SIG-M5 treated with dmso at 0.1 percent for 504 hours (cell line): ENCODE measurements at regions not wholly inside any gene's neighbourhood (a gene's known extent, or its start where the extent isn't known, plus 50 kb on each side); places are given as distances from the start of the nearest gene placed in this dataset.
"Not testable (repeated sequence)": the region's sequence is repeated elsewhere in the genome, so short reads cannot be mapped to it uniquely, and the experiment has no call there.

Experiments used
- DNase-seq: peaks from one replicate; lab custom pipeline; 2025; ENCODE audit not compliant: unreplicated experiment; lab: John Stamatoyannopoulos, UW

DNA sequence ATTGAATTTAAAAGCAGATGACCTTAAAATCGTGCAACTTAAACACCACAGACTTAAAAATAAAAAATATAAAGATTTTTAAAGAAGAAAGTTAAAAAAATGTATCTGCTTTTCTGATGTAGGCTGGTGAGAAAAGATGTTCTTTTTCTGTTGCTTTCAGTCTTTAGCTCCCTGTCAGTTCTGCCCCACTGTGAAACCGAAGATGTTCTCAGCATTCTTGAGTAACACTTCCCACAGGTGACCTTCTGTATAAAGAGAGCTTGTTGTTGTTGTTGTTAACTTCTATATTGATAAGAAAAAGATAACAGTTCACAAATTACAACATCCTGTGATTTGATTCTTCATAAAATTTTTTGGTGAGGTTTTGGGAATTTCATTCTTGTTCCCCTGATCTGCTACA lies 377.9 kb upstream of the RGS6 start:
- no peak for DNase-seq

DNA sequence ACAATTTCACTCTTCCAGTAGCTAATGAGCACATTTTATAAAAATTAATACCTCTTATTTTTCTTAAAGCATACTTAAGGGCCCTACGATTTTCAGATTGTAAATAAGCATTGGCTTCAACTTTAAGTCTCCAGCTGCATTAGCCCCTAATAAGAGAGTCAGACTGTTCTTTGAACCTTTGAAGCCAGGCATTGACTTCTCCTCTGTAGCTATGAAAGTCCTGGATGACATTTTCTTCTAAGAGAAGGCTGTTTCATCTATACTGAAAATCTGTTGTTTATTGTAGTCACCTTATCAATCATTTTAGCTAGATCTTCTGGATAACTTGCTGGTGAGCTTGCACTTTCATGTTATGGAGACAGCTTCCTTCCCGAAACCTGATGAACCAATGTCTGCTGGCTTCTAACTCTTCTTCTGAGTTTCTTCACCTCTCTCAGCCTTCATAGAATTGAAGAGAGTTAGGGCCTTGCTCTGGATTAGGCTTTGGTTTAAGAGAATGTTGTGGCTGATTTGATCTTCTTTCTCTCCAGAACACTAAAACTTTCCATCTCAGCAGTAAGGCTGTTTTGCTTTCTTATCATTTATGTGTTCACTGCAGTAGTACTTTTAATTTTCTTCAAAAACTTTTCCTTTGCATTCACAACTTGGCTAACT lies 377.1 kb upstream of the RGS6 start:
- no peak for DNase-seq

DNA sequence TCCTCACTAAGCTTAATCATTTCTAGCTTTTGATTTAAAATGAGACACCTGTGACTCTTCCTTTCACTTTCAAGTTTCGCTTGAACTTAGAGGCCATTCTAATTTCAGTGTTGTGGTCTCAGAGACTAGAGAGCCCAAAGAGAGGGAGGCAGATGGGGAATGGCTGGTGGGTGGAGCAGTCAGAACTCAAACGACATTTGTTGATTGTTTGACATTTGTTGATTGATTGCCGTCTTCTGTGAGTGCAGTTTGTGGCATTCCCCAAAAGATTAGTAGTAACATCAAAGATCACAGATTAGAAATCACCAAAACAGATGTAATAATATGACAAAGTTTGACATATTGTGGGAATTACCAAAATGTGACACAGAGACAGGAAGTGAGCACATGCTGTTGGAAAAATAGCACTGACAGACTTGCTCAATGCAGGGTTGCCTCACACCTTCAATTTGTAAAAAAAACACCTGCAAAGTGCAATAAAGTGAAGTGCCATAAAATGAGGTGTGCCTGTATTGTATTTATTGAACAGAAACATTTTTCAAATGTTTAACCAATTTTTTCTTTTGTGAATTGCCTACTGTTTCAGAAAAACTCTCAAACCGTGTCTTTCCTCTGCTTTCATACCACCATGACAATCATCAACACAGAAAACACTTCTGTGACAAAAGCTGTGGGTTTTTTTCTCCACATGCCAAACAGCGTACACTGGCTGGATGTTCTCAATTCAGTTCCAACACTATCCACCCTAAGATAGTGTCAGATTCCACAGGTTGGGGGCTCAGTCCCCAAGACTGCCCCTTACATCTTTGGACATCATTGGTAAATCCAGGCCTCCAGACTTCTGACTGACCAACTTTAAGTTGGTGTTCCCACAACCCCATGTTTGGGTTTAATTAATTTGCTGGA lies 376.3 kb upstream of the RGS6 start:
- peak; percentile 15 for DNase-seq

DNA sequence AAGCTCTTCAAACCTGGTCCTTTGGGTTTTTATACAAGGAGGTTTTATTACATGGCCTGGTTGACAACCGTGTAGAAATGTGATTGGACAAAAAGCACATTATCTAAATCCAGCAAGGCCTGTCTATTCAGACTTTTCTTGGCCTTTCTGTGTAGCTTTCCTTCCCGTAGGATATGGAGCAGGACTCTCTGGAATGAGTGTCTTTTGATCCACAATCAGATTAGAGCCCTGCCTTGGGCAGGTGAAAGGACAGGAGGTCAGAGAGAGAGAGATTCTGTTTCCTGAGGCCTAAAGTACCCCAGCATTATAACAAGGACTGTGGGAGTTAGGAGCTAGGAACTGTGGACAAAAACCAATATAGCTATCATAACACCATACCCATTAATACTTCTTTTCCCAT lies 375.5 kb upstream of the RGS6 start:
- no peak for DNase-seq

DNA sequence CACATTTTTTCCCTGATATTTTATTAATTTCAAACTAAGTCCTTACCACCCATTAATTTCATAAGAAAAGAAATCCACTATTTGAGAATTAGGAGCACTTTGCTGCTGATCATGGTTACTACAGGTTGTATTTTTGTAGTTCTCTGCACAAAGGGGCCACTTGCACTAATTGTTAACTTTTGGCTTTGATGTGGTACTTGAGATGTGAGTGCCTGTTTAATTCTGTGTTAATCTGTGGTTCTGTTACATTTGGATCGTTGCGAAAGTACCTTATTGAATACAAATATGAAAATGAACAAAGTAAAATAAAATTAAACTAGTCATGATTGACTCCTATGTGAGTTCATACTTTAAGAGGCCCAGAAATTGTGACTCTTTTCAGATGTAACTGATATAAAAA lies 374.9 kb upstream of the RGS6 start:
- no peak for DNase-seq

DNA sequence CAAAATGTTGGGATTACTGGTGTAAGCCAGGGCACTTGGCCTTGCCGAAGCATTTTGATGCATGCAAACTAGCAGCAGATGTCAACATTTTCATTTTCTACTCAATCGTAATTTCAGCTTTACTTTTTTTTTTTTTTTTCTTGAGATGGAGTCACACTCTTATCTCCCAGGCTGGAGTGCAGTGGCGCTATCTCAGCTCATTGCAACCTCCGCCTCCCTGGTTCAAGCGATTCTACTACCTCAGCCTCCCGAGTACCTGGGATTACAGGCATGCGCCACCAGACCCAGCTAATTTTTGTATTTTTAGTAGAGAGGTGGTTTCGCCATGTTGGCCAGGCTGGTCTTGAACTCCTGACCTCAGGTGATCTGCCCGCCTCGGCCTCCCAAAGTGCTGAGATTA lies 373.3 kb upstream of the RGS6 start:
- not testable (repeated sequence) for DNase-seq

DNA sequence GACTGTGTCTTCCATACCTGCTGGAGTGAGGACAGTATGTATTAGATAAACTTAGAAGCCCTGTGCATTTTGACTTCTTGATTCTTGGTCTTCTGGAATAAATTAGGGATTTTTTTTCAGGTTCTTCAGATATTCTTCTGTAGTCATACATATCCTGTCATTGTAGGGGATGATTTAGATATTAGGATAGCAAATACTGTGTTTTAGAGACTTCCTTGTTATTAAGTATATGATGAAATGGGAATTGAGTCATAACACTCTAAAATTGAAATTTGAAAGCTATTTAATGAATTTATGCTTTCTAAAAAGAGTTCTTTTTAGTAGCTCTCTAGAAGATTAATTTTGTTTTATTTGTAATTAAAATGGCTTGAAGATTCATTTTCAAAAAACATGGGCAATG lies 371.5 kb upstream of the RGS6 start:
- DNase-seq = no peak

DNA sequence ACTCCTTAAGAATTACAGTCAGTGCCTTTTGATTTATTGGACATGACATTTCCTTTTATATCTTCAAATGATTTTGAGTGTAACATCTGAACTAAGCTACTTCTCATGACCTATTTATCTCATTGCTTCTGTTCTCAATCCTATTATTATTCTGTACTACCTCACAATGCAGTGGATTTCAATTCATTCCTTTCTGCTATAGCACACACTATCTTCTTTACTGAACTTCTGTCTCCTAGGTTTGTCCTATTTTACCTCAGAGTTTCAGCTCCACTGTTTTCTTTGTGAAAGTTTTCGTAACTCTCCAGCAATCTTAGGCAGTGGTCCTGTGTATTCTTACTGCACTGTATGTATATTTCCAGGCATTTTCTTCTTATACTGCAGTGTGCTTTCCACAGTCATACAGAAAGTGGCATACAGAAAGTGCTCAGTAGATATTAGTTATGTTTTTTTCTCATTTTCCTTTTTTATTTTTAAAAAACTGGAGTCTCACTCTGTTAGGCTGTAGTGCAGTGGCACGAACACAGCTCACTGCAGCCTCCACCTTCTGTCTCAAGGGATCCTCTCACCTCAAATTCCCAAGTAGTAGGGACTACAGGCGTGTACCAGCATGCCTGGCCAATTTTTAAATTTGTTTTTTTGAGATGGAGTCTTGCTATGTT lies 368.6 kb upstream of the RGS6 start:
- DNase-seq = no peak

DNA sequence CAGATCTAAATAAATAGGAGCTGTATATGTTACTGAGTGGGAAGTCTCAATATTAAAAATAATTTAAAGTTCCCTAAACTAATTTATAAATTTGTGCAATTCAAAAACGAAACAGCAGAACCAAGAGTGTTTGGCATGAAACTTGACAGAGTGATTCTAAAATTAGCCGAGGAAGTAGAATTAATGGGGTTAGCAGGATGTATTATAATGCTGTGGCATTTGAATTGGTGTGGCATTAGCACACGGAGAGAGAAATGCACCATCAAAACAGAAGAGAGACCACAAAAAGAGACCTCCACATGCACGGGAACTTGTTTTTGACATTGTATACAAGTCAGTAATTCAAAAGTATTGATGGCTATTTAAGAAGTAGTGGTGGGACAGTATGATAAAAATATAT lies 366.0 kb upstream of the RGS6 start:
- peak; percentile 28 for DNase-seq

DNA sequence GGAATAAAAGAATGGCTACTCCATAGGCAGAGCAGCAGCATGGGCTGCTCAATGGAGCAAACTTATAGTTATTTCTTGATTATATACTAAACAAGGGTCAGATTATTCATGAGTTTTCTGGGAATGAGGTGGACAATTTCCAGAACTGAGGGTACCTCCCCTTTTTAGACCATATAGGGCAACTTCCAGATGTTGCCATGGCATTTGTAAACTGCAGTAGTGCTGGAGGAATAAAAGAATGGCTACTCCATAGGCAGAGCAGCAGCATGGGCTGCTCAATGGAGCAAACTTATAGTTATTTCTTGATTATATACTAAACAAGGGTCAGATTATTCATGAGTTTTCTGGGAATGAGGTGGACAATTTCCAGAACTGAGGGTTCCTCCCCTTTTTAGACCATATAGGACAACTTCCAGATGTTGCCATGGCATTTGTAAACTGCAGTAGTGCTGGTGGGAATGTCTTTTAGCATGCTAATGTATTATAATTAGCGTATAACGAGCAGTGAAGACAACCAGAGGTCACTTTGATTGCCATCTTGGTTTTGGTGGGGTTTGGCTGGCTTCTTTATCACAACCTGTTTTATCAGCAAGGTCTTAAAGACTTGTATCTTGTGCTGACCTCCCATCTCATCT lies 364.6 kb upstream of the RGS6 start:
- DNase-seq = not testable (repeated sequence)

DNA sequence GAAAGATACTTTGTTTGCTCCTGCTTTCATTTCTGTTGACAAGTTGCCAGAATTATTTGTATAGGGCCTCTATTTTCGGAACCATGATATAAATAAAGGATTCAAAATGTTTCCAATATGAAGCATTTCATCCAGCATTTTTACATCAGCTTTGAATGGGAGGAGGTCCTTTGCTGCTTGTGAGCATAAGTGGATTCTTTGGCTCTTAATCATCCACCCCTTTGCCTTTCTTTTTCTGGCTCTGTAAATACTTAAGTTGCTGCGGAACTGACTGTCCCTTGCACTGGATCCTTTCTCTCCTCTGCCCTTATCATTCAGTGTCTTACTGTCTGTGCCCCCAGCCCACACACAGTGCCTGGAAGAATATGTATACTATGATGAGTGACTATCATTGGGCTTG lies 357.3 kb upstream of the RGS6 start:
- DNase-seq = no peak

DNA sequence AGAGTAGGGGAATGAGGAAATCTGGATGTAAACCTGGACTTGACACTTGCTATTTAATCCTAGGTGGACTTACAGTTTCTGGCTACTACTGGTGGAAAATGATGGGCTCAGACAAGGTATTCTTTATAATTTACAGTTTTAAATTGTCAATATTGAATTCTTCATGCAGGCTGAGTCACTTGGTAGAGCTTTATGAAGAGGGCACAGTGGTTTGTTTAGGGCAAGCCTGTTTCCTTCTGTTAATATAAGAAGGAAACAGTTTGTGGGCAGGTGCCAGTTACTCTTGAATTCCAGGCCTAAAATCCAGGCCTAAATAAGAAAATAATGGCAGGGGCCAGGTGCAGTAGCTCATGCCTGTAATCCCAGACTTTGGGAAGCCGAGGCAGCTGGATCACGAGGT lies 355.8 kb upstream of the RGS6 start:
- DNase-seq = no peak

DNA sequence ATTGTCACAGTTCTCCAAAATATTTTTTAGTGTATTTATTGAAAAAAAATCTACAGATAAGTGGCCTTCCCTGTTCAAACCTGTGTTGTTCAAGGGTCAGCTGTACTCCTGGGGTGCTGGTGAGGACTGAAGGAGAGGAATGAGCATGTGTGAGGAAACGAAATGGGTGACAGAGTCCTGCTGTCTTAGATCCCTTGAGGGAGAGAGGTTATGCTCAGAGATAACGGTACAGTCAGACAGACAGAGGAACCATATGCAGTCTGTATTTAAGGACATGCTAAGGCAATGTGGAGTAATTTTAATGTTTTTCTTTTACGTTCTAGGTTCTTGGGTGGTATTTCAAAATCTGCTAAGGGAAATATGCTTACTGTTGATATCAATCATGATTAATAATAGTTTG lies 352.9 kb upstream of the RGS6 start:
- no peak for DNase-seq

DNA sequence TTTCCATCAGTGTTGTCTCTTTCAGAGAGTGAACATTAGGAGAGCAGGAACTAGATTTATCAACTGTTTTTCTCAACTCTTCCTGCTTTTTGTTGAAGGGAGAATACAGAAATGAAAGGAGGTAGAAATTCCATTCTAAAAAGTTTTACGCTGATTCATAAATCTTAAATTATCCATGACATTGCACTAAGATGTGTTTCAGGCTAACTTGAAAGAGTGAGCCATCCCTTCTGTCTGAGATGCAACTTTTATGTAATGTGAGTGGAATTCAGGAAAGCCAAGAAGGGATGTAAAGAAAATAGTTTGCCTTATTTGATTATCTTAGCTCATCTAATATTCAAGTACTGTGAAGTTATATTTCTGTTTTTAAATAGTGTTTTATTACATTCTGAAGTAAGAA lies 349.5 kb upstream of the RGS6 start:
- DNase-seq = no peak

DNA sequence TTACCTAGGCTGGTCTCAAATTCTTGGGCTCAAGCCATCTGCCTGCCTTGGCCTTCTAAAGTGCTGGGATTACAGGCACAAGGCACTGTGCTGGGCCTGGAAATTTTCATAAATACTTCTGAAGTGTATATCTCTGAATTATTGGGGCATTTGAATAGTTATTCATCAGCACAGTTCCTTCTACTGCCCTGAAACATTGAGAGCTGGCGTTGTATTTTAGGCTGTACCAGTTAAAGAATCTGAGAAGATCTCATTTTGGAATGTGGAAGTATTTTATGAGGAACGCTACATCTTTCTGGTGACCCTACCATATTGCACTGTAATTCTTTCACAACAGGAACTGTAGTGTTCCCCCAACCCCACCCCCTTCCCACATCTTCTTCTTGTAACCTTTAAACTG lies 349.0 kb upstream of the RGS6 start:
- peak; percentile 80 for DNase-seq

DNA sequence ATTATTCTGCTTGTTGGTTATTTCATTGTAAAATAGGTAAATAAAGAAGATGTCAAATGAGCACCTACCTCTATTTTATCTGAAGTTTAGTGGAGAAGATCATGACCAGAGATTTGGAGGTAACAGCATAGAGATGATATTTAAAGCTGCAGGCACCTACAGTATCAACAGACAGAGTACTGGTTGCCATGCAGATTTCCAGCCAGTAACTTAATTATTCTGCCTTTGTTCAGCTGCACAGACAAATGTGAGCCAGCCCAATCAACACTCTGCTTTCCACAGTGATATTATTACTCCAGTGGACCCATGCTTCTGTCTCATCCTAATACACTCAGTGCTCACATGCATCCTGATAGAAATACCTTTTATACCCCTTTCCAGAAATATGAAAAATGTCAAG lies 348.5 kb upstream of the RGS6 start:
- no peak for DNase-seq

DNA sequence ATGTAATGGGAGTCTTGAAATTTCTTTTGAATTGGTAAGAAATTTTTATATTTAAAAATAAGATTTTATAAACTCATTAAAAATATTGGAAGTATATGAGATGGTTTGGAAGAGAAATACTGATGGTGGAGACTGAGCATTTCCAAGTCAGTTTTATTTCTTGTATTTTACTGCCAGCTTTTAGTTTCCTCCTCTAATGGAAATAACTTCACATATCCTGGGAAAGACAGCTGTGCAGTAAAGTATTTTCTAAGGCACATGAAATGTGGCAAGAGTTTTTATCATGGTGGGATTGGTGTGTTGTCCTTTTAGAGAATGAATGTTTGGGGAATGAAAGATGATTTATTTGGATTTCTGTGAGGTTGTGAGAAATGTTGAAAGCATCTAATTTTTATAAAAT lies 346.9 kb upstream of the RGS6 start:
- DNase-seq = no peak

DNA sequence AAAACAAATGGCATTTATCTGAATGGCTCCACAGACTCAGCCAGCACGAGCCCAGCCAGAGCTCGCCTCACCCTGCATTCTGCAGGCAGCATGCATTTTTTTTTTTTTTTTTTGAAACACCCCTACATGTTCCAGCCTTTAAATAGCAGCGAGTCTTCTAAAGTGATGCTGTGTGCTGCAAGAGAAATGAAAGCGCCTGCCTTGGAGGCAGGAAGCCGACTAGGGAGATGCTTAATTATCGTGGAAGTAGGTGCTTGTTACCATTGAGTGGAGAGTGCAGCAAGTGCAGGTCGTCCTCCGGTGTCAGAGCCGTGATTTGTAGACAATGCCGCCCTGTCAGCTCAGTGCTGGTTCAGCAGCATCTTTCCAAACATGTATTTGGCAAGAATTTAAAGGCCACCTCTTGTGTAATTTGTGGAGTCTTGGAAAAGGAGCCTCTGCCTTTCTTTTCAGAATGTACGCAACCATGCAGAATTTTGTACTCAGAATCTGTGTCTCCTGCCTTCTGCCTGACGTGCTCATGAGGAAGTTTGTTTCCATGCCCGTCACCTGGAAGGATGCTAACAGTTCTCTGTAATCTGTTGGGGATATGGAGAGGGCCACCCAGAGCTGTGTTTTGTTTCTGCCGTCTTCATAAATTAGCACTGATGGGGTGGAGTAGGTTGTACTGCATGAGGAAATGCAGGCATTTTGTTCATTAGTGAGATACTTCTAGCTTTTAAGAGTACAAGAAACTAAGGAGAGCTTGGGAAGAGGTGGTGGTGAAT lies 345.9 kb upstream of the RGS6 start:
- no peak for DNase-seq

DNA sequence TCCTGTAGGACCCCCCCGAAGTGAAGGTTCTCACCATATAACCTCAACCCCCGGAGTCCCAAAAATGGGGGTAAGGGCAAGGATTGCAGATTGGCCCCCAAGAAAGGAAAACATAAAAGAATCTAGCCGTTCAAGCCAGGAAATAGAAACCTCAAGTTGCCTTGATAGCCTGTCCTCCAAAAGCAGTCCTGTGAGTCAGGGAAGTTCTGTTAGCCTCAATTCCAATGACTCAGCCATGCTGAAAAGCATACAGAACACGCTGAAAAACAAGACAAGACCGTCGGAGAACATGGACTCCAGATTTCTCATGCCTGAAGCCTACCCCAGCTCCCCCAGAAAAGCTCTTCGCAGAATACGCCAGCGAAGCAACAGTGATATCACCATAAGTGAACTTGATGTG lies 344.2 kb upstream of the RGS6 start:
- DNase-seq = no peak

DNA sequence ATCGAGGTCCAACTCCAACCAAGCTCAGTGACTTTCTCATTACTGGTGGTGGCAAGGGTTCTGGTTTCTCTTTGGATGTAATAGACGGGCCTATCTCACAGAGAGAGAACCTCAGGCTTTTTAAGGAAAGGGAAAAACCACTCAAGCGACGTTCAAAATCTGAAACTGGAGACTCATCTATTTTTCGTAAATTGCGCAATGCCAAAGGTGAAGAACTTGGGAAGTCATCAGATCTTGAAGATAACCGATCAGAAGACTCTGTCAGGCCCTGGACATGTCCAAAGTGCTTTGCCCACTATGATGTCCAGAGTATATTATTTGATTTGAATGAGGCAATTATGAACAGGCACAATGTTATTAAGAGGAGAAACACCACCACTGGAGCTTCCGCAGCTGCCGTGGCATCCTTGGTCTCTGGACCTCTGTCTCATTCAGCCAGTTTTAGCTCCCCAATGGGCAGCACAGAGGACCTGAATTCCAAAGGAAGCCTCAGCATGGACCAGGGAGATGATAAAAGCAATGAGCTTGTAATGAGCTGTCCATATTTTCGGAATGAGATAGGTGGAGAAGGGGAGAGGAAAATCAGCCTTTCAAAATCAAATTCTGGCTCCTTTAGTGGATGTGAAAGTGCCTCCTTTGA lies 343.5 kb upstream of the RGS6 start:
- DNase-seq = no peak
